Small intestine (tissue), 7 donors: ENCODE measurements at regions not wholly inside any gene's neighbourhood (a gene's known extent, or its start where the extent isn't known, plus 50 kb on each side); places are given as distances from the start of the nearest gene placed in this dataset.

ENCODE experiments used
- DNase-seq, 2 donors: peaks; one replicate each; pipeline versions ENCODE4 v3.0.0 to v3.0.0-alpha.2; 2013
- FAIRE-seq: peaks from 2 replicates; lab custom pipeline; 2012; peaks lifted over from hg19 to GRCh38; lab: Jason Lieb, UNC
- H3K27ac ChIP-seq, 3 donors: one replicate each; pipeline ENCODE4 v1.5.1; 2013; ENCODE audit warnings: low read length in 2 of 3, mild to moderate bottlenecking in 2 of 3, control low read depth in 1 of 3, inconsistent platforms in 1 of 3, low read depth in 1 of 3, moderate library complexity in 1 of 3
- H3K27me3 ChIP-seq, 3 donors: one replicate each; pipeline ENCODE4 v1.6.1; 2013; ENCODE audit warnings: low read length in 3 of 3, inconsistent platforms in 1 of 3; ENCODE audit not compliant: control insufficient read depth in 3 of 3, insufficient read depth in 3 of 3
- H3K36me3 ChIP-seq, 3 donors: one replicate each; pipeline ENCODE4 v1.6.1; 2013; ENCODE audit warnings: low read length in 3 of 3, inconsistent platforms in 1 of 3, low read depth in 1 of 3, mild to moderate bottlenecking in 1 of 3, moderate library complexity in 1 of 3; ENCODE audit not compliant: control insufficient read depth in 3 of 3, insufficient read depth in 2 of 3
- H3K4me1 ChIP-seq, 3 donors: one replicate each; pipeline ENCODE4 v1.6.1; 2013; ENCODE audit warnings: low read length in 2 of 3, inconsistent platforms in 1 of 3, low read depth in 1 of 3, mild to moderate bottlenecking in 1 of 3, moderate library complexity in 1 of 3; ENCODE audit not compliant: control insufficient read depth in 3 of 3, insufficient read depth in 2 of 3
- H3K4me3 ChIP-seq, 3 donors: one replicate each; pipeline ENCODE4 v1.5.1; 2013; ENCODE audit warnings: low read length in 3 of 3, control low read depth in 1 of 3, inconsistent platforms in 1 of 3, low read depth in 1 of 3, mild to moderate bottlenecking in 1 of 3, moderate library complexity in 1 of 3
- H3K9me3 ChIP-seq, 2 donors: one replicate each; pipeline ENCODE4 v1.6.1; 2013; ENCODE audit warnings: low read depth in 1 of 2, low read length in 1 of 2; ENCODE audit not compliant: control insufficient read depth in 2 of 2, insufficient read depth in 1 of 2
- WGBS, 3 donors: extraction: QIAGEN DNeasy Blood & Tissue Kit; methylation state at CpG; one replicate each; pipeline ENCODE4 v1.1.7; 2013; 5-methylcytosine and 5-hydroxymethylcytosine counted together
- donor health status: healthy with polysubstance abuse.
- donor health status: control.
- donor health status: control.
- donor health status: Bipolar disorder and iron deficiency.
- donor health status: healthy.

- WGBS, 3 donors = 19 to 52% (median 50%) methylated on average over 1 of the region's 1 CpG
- H3K27ac ChIP-seq = no peak overlapping the region
- no peak overlapping the region for H3K4me3 ChIP-seq
- no peaks in the 10 kb centered on the region for H3K9me3 ChIP-seq
- no peaks in the 10 kb centered on the region for H3K4me1 ChIP-seq
- FAIRE-seq (no peak), DNase-seq (no peak)
- no peaks in the 10 kb centered on the region for H3K36me3 ChIP-seq
- H3K27me3 ChIP-seq = no peaks in the 10 kb centered on the region
Measured at GRCh38 chr20:39857835-39858234, 831.2 kb downstream of the MAFB start.

GRCh38 chr20:39857187-39857586 lies 831.8 kb downstream of the MAFB start:
- DNase-seq (no peak), FAIRE-seq (no peak)

GRCh38 chr20:39855799-39856198 lies 833.2 kb downstream of the MAFB start:
- no peak overlapping the region for H3K4me3 ChIP-seq
- DNase-seq (no peak), FAIRE-seq (no peak)
- no peaks in the 10 kb centered on the region for H3K36me3 ChIP-seq
- H3K9me3 ChIP-seq = no peaks in the 10 kb centered on the region
- peaks cover 0 to 2% (median 0%) of the 10 kb centered on the region in 3 donors for H3K4me1 ChIP-seq
- no peak overlapping the region for H3K27ac ChIP-seq
- no peaks in the 10 kb centered on the region for H3K27me3 ChIP-seq
- WGBS, 3 donors = 82 to 85% (median 84%) methylated on average over 3 of the region's 3 CpGs

More at GRCh38 chr20:39857187-39857586, 831.8 kb downstream of the MAFB start:
- 60 to 88% (median 77%) methylated on average over 1 of the region's 1 CpG for WGBS, 3 donors
- Histone ChIP-seq H3K27me3 (no peaks in the 10 kb centered on the region), H3K27ac (no peak overlapping the region), H3K9me3 (no peaks in the 10 kb centered on the region), H3K4me3 (no peak overlapping the region), H3K36me3 (no peaks in the 10 kb centered on the region), H3K4me1 (no peaks in the 10 kb centered on the region)

GRCh38 chr20:39855056-39855455 lies 834.0 kb downstream of the MAFB start:
- Histone ChIP-seq H3K36me3 (no peaks in the 10 kb centered on the region), H3K4me1 (peaks cover 0 to 3% (median 0%) of the 10 kb centered on the region in 3 donors), H3K4me3 (no peak overlapping the region), H3K9me3 (no peaks in the 10 kb centered on the region), H3K27ac (no peak overlapping the region), H3K27me3 (no peaks in the 10 kb centered on the region)
- 75 to 78% (median 76%) methylated on average over 1 of the region's 1 CpG for WGBS, 3 donors
- no peak for FAIRE-seq
- DNase-seq = no peak

DNA sequence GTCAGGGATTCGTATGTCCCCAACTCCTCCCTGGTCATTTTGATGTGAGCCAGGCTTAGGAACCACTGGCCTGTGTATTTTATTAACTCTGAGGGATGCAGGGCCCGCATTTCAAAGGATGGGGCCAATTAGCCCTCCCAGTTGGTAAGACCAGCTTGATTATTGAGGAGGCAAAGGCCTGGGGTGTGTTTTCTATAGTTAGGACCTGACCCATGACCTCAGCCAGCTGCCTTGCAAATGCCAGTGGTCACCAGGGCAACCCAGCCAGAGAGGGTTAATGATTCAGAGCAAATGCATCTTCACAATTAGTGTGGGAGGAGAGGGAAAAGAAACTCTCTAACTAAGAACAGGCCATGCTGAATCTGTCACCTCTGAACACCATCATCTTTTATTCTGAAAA lies 835.4 kb downstream of the MAFB start:
- H3K4me1 ChIP-seq = peaks cover 0 to 3% (median 0%) of the 10 kb centered on the region in 3 donors
- H3K27ac ChIP-seq = no peak overlapping the region
- no peaks in the 10 kb centered on the region for H3K36me3 ChIP-seq
- no peaks in the 10 kb centered on the region for H3K9me3 ChIP-seq
- DNase-seq (no peak), FAIRE-seq (no peak)
- H3K4me3 ChIP-seq = no peak overlapping the region
- H3K27me3 ChIP-seq = no peaks in the 10 kb centered on the region
- WGBS, 3 donors = 64 to 72% (median 70%) methylated on average over 2 of the region's 2 CpGs

DNA sequence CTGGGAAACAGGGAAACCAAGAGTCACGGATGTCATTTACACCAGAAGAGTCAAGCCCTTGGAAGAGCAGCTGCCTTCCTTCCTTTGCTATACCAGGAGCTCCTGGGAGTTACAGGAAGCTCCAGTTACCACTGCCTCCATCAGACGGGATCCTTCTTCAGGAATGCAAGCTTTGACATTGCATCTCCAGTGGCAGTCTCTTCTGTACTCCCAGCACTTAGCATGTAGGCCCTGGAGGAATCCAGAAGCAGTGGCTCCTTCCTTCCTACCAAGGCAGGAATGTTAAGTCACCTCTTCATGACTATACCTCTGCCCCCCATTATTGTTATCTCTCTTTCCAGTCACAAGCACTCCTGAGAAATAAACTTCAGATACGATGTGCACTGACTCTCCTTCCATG lies 836.0 kb downstream of the MAFB start:
- FAIRE-seq = no peak

GRCh38 chr20:39851459-39851858 lies 837.6 kb downstream of the MAFB start:
- H3K27me3 ChIP-seq = no peaks in the 10 kb centered on the region
- 59 to 84% (median 82%) methylated on average over 3 of the region's 3 CpGs for WGBS, 3 donors
- H3K36me3 ChIP-seq = no peaks in the 10 kb centered on the region
- H3K9me3 ChIP-seq = no peaks in the 10 kb centered on the region
- no peak overlapping the region for H3K4me3 ChIP-seq
- no peak overlapping the region for H3K27ac ChIP-seq
- FAIRE-seq (no peak), DNase-seq (no peak)
- H3K4me1 ChIP-seq = peaks cover 0 to 3% (median 0%) of the 10 kb centered on the region in 3 donors

More for the DNA sequence above, 836.0 kb downstream of the MAFB start:
- no peak overlapping the region for H3K4me3 ChIP-seq
- 78 to 88% (median 81%) methylated on average over 3 of the region's 3 CpGs for WGBS, 3 donors
- no peaks in the 10 kb centered on the region for H3K27me3 ChIP-seq
- H3K36me3 ChIP-seq = no peaks in the 10 kb centered on the region
- peaks cover 0 to 3% (median 0%) of the 10 kb centered on the region in 3 donors for H3K4me1 ChIP-seq
- H3K27ac ChIP-seq = no peak overlapping the region
- H3K9me3 ChIP-seq = no peaks in the 10 kb centered on the region
- no peak for DNase-seq

GRCh38 chr20:39850821-39851330 lies 838.2 kb downstream of the MAFB start:
- Histone ChIP-seq H3K9me3 (no peaks in the 10 kb centered on the region), H3K4me3 (no peak overlapping the region)
- no peak for FAIRE-seq

GRCh38 chr20:39850246-39850645 lies 838.8 kb downstream of the MAFB start:
- no peak overlapping the region for H3K27ac ChIP-seq
- 6 to 22% (median 8%) methylated on average over 1 of the region's 1 CpG for WGBS, 3 donors
- no peak for FAIRE-seq

More at GRCh38 chr20:39850821-39851330, 838.2 kb downstream of the MAFB start:
- no peaks in the 10 kb centered on the region for H3K36me3 ChIP-seq
- peak overlapping the region in 1 of 3 donors; percentile 29 for H3K27ac ChIP-seq
- no peaks in the 10 kb centered on the region for H3K27me3 ChIP-seq
- 54 to 64% (median 58%) methylated on average over 5 of the region's 5 CpGs for WGBS, 3 donors
- peaks cover 0 to 3% (median 0%) of the 10 kb centered on the region in 3 donors for H3K4me1 ChIP-seq
- DNase-seq = no peak

More at GRCh38 chr20:39850246-39850645, 838.8 kb downstream of the MAFB start:
- Histone ChIP-seq H3K4me1 (peaks cover 0 to 3% (median 0%) of the 10 kb centered on the region in 3 donors), H3K9me3 (no peaks in the 10 kb centered on the region), H3K36me3 (no peaks in the 10 kb centered on the region), H3K4me3 (no peak overlapping the region), H3K27me3 (no peaks in the 10 kb centered on the region)
- DNase-seq = no peak
